ENCODE measurements at regions not wholly inside any gene's neighbourhood (a gene's known extent, or its start where the extent isn't known, plus 50 kb on each side); places are given as distances from the start of the nearest gene placed in this dataset.
"Not testable (repeated sequence)": the region's sequence is repeated elsewhere in the genome, so short reads cannot be mapped to it uniquely, and the experiment has no call there.

- not testable (repeated sequence) for H3K4me1 Mint-ChIP-seq; H3K23ac ChIP-seq (ENCODE audit: insufficient read length, low read depth, low read length); H3K56ac ChIP-seq (ENCODE audit: insufficient read length, low read depth, low read length); H4K91ac ChIP-seq (ENCODE audit: insufficient read length, low read depth, low read length); H4K20me1 ChIP-seq (ENCODE audit: control insufficient read depth, insufficient read depth, insufficient read length); H3K18ac ChIP-seq (ENCODE audit: insufficient read length, low read depth, low read length); H3K9me3 Mint-ChIP-seq; H3K14ac ChIP-seq (ENCODE audit: insufficient read depth, low read length); H4K5ac ChIP-seq (ENCODE audit: insufficient read length, low read depth, low read length); H2AK5ac ChIP-seq (ENCODE audit: insufficient read length, low read length); H3K27me3 Mint-ChIP-seq (ENCODE audit: low read depth); H3K4me3 Mint-ChIP-seq; H2BK120ac ChIP-seq (ENCODE audit: low read depth, low read length, poor library complexity, severe bottlenecking); H3K79me1 ChIP-seq (ENCODE audit: insufficient read depth, low read depth, low read length, poor library complexity, severe bottlenecking); H2BK5ac ChIP-seq (ENCODE audit: insufficient read length, low read length); H3K4me2 ChIP-seq (ENCODE audit: insufficient read depth, insufficient read length, low read length); H4K8ac ChIP-seq (replicated peaks; ENCODE audit: insufficient read length, low read depth, low read length); DNase-seq; H3K4ac ChIP-seq (ENCODE audit: low read depth, low read length); H3K23me2 ChIP-seq (ENCODE audit: insufficient read length, low read depth, low read length, poor library complexity, severe bottlenecking); H3K27me3 ChIP-seq (ENCODE audit: insufficient read depth, low read length); H3K9me3 ChIP-seq (ENCODE audit: control insufficient read depth, low read depth, low read length); H3K27ac Mint-ChIP-seq; H3K27ac ChIP-seq (ENCODE audit: insufficient read length, low read depth, low read length); H3K9ac ChIP-seq (ENCODE audit: extremely low read depth, insufficient read length, low read length); H3K36me3 Mint-ChIP-seq (ENCODE audit: insufficient read depth in 1 of 3, low read depth in 3 of 3); H2BK12ac ChIP-seq (ENCODE audit: insufficient read length, low read depth, low read length); H3K79me2 ChIP-seq (ENCODE audit: insufficient read depth, low read length); H3K4me1 ChIP-seq (ENCODE audit: insufficient read depth, low read length); H2AFZ ChIP-seq (ENCODE audit: low read length); H3T11ph ChIP-seq (ENCODE audit: low read length); H2BK15ac ChIP-seq (ENCODE audit: low read depth, low read length); H2BK20ac ChIP-seq (ENCODE audit: low read depth, low read length, poor library complexity, severe bottlenecking)
- WGBS (ENCODE audit: extremely low coverage, insufficient read length, low lambda C conversion rate) = no CpG with 5 or more reads among the region's 6 CpGs
Observed at GRCh38 chr6:60737315-60737714, 1548.7 kb downstream of the KHDRBS2 start.

GRCh38 chr6:60723935-60724334, 1562.1 kb downstream of the KHDRBS2 start:
- not testable (repeated sequence) for H3K4ac ChIP-seq (ENCODE audit: low read depth, low read length); H2BK15ac ChIP-seq (ENCODE audit: low read depth, low read length); H3K4me2 ChIP-seq (ENCODE audit: insufficient read depth, insufficient read length, low read length); H2BK12ac ChIP-seq (ENCODE audit: insufficient read length, low read depth, low read length); H3K4me1 Mint-ChIP-seq; H2BK120ac ChIP-seq (ENCODE audit: low read depth, low read length, poor library complexity, severe bottlenecking); H3K9ac ChIP-seq (ENCODE audit: extremely low read depth, insufficient read length, low read length); H3K36me3 Mint-ChIP-seq (ENCODE audit: insufficient read depth in 1 of 3, low read depth in 3 of 3); H3K4me3 Mint-ChIP-seq; H3K79me1 ChIP-seq (ENCODE audit: insufficient read depth, low read depth, low read length, poor library complexity, severe bottlenecking); H3K27ac ChIP-seq (ENCODE audit: insufficient read length, low read depth, low read length); H3T11ph ChIP-seq (ENCODE audit: low read length); H3K27ac Mint-ChIP-seq; H3K79me2 ChIP-seq (ENCODE audit: insufficient read depth, low read length); DNase-seq; H3K18ac ChIP-seq (ENCODE audit: insufficient read length, low read depth, low read length); H3K27me3 Mint-ChIP-seq (ENCODE audit: low read depth); H4K5ac ChIP-seq (ENCODE audit: insufficient read length, low read depth, low read length); H2BK20ac ChIP-seq (ENCODE audit: low read depth, low read length, poor library complexity, severe bottlenecking); H2AFZ ChIP-seq (ENCODE audit: low read length); H4K91ac ChIP-seq (ENCODE audit: insufficient read length, low read depth, low read length); H3K23me2 ChIP-seq (ENCODE audit: insufficient read length, low read depth, low read length, poor library complexity, severe bottlenecking); H3K56ac ChIP-seq (ENCODE audit: insufficient read length, low read depth, low read length); H3K23ac ChIP-seq (ENCODE audit: insufficient read length, low read depth, low read length); H3K14ac ChIP-seq (ENCODE audit: insufficient read depth, low read length); H2BK5ac ChIP-seq (ENCODE audit: insufficient read length, low read length); H3K9me3 ChIP-seq (ENCODE audit: control insufficient read depth, low read depth, low read length); H3K27me3 ChIP-seq (ENCODE audit: insufficient read depth, low read length); H3K4me1 ChIP-seq (ENCODE audit: insufficient read depth, low read length); H4K20me1 ChIP-seq (ENCODE audit: control insufficient read depth, insufficient read depth, insufficient read length); H3K9me3 Mint-ChIP-seq; H4K8ac ChIP-seq (replicated peaks; ENCODE audit: insufficient read length, low read depth, low read length); H2AK5ac ChIP-seq (ENCODE audit: insufficient read length, low read length)
- WGBS (ENCODE audit: extremely low coverage, insufficient read length, low lambda C conversion rate) = no CpG with 5 or more reads among the region's 5 CpGs
